Sciatic nerve (tissue), 2 donors: ENCODE measurements at regions not wholly inside any gene's neighbourhood (a gene's known extent, or its start where the extent isn't known, plus 50 kb on each side); places are given as distances from the start of the nearest gene placed in this dataset.
"Not testable (repeated sequence)": the region's sequence is repeated elsewhere in the genome, so short reads cannot be mapped to it uniquely, and the experiment has no call there.

ENCODE experiments used
- ATAC-seq: fragments of 200-7000 bp; cut with Tn5 transposase; one replicate; pipeline ENCODE4 v1.9.1; 2020; ENCODE audit warnings: mild to moderate bottlenecking, moderate library complexity
- DNase-seq: peaks from one replicate; pipeline ENCODE4 v3.0.0-alpha.2; 2020; ENCODE audit warnings: low spot score
- intact Hi-C: fragments of 100-400 bp; cut with DNase I; formaldehyde crosslinking; loops from one replicate; pipeline ENCODE4 v1.14.2; 2022
- donor health status: DM: no; HTN: no; CAD: no.
- donor health status: DM: no; HTN: no; CAD: no.

DNA sequence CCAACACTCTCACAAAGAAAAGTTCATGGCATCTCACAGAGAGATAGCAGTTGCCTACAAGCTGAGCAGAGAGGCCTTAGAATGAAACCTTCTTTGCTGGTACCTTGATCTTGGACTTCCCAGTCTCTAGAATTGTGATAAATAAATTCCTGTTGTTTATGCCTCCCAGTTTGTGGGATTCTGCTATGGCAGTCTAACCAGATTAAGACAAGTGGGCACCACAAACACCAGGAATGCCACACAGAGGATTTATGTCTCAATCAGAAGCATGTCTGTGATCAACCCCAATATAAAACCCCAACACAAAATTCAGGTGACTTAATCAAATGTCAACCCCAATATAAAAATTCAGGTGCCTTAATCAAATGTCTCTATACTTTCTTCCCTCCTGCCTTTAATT lies 581.3 kb downstream of the XPNPEP1 start:
- DNase-seq (no peak), ATAC-seq (no peak)
- intact Hi-C loops: no loop called here

DNA sequence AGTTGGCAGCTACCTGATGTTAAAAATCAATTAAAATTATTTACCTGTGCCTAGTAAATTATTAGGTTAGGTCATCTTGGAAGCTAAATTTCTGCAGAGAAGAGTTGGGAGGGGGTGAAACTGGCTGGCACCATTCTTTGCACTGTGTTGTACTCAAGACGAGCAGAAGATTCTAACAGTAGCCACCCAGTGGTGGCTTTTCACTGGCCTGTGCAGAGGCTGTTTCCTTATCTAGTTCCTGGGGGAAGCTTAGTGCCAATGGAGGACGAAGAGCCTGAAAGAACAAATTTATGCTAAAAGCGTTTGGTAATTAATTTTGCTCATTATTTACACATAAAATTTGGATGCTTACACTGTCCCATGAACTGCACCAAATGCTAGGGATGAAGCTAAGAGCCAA lies 595.3 kb downstream of the XPNPEP1 start:
- ATAC-seq (no peak), DNase-seq (no peak)
- intact Hi-C loops: no loop called here

DNA sequence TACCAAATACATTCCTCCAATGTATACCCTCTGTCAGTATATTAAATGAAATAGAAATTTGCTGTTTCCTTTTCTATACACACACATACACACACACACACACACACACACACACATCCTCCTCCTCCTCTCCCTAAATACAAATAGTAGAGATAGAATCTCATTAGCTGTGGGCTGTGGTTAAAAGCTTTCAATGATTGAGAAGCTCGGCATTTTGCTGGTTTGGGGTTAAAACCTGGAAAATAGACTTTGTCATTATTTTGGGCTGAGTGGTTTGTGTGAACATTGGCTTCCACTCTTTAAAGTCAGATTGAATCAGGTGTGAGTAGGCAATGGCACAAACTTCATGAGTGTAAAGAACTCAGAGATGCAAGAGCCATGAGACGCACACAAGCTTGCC lies 596.0 kb downstream of the XPNPEP1 start:
- ATAC-seq: no peak
- DNase-seq: no peak
- intact Hi-C loops: no loop called here

DNA sequence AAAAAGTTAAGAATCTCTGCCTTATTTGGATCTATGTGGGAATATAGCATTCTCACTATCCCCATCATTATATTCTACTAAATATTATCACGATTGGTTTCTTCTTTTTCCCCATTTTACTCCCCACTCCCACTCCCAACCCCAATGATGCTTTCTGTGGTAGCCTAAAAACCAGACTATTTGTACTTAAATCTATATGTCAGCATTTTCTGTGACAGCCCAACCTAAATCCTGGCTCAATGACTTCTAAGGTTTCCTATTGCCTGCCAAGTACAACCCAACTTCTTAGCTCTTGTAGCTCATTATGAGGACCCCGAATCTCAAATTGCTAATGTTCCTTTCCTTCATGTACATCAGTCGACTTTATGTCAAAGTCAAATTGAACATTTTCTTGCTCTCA lies 598.6 kb downstream of the XPNPEP1 start:
- DNase-seq (no peak), ATAC-seq (no peak)
- intact Hi-C loops: no loop called here

DNA sequence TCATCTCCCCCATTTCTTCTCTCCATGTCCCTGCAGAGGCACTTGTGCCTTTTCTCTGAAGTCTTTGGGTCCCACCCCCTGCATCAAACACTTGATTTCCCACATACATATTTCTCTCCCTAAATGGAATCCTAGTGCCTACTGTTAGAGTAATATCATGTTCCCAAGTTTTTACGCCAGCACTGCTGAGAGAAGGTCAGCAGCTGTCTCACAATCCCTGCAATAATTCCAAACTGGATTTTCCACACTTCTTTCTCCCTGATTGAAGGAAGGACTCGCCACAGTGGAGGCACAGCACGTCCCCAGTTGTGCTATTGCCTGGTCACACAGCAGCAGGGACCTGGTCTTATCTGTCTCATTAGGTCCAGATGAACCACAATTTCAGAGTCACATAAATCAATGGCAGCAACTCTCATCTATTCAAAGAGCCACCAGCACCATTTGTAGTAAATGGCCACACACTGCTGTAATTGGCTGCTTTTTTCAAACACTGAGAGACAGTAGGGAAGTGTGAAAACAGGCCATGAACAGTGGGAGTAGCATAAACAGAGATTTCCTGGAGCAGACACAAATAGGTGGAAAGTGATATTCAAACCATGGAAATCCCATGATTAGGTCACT lies 605.5 kb downstream of the XPNPEP1 start:
- intact Hi-C loops: no loop called here
- DNase-seq: no peak
- no peak for ATAC-seq

DNA sequence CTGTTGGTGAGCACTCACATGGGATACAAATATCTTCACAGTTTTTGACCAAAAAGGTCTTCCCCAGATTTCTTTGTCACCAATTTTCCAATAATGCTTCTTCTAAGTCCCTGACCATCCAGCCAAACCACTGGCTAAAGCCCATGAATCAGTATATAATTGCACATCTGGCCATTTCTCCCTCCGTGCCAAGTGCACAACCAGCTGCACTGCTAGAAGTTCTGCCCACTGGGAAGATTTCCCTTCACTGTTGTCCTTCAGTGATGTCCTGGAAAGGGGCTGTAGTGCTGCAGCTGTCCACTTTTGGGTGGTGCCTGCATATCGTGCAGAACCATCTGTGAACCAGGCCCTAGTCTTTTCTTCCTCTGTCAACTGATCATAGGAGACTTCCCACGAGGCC lies 609.3 kb downstream of the XPNPEP1 start:
- DNase-seq, ATAC-seq: not testable (repeated sequence)
- intact Hi-C loops: loop anchor here (5.0 kb wide), 1 partner anchor 1967 kb away; no protein-coding TSS in a partner anchor

DNA sequence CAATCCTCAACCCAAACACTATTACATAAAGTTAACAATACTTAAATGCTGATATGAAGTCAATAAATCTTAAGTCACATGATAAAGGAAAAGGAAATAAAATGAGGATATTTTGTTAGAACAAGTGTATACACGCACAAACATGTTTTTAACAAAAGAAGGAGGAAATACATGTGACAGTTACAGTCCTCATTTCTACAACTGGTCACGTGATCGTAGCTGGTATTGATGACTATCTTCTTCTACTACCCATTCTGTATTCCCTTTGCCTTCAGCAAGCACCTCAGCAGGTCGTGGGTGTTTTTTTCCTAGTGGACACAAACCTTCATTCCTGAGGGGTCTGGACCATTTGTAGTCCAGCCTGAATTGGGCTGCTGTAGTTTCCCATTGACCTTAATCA lies 610.8 kb downstream of the XPNPEP1 start:
- not testable (repeated sequence) for ATAC-seq
- intact Hi-C loops: loop anchor here (5.0 kb wide), 1 partner anchor 1965 kb away; no protein-coding TSS in a partner anchor

DNA sequence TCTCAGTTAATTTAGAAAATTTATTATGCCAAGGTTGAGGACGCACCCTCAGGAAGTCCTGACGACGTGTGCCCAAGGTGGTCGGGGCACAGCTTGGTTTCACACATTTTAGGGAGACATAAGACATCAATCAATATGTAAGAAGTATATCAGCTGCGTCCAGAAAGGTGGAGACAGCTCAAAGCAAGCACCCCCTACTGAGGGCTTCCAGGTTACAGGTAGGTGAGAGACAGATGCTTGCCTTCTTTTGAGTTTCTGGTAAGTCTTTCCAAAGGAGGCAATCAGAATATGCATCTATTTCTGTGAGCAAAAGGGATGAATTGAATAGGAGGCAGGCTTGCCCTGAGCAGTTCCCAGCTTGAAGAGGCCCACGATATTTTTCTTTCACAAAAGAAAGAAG lies 614.3 kb downstream of the XPNPEP1 start:
- intact Hi-C loops: no loop called here
- no peak for DNase-seq
- ATAC-seq: no peak

More for the DNA sequence above, 610.8 kb downstream of the XPNPEP1 start:
- not testable (repeated sequence) for DNase-seq

DNA sequence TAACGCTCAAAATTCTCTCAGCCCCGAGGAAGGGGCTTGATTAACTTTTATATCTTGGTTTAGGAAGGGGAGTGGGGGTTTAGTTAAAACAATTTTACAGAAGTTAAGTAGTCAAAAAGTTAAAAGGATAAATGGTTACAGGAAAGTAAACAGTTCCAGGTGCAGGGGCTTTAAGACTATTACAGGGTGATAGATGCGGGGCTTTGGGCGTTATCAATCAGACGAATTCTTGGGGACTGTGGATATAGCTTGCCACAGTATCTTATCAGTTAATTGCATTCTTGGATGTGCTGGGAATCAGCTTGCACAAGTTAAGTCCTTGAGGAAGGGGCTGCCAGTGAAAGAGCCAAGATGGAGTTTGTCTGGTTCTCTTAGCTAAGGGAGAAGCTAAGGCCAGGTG lies 616.2 kb downstream of the XPNPEP1 start:
- ATAC-seq, DNase-seq, intact Hi-C loops: not testable (repeated sequence)

DNA sequence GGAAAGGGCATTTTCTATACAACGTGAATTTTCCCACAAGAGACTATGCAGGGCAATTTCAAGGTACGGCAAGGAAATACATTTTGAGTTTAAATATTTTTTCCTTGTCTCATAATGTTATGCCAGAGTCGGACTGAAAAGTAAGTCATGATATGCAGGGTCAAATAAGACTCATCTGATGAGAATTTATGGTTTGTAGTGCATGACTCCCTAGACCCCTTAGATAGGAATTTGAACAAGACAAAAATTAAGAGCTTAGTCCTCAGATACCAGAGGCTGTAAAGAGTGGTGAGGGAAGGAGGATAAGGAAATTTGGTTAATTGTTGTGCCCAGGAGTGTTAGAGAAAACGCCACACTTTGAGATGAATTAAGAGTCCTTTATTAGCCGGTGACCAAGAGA lies 616.6 kb downstream of the XPNPEP1 start:
- intact Hi-C loops: no loop called here
- DNase-seq: no peak

DNA sequence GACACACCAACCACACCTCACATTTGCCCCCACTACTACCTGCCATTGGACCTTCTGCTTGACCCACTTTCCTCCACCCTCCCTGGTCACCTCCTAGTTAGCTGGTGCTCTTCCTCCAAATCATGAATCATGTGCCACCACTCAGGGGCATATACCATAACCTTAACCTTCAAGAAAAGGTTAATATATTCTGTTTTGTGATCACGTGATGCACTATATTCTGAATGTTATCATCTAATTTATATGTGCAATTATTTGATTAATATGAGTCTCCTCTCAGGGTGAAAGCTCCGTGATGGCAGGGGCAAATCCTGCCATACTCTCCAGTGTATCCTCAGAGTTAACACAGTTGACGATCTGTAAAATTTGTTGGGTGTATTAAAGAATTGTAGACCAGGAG lies 635.5 kb downstream of the XPNPEP1 start:
- ATAC-seq (no peak), DNase-seq (no peak)
- intact Hi-C loops: no loop called here

More for the DNA sequence above, 616.6 kb downstream of the XPNPEP1 start:
- no peak for ATAC-seq

DNA sequence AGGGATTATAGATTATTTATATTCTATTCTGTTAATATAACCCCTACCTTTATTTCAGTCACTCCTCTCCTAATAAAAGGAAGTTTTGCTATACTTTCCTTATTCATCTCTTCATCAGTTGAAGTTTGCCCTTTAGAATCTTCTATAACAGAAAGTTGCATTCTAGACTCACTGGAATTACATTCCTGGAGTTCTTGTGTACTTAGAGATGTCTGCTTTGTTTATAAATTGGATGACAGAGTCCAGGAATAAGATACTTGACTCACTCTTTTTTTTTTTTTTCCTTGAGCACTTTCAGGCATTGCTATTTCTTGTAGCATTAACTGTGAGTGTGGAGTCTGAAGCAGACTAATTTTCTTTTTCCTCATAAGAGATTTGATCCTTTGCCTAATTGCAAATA lies 640.8 kb downstream of the XPNPEP1 start:
- intact Hi-C loops: no loop called here
- no peak for DNase-seq
- ATAC-seq: no peak

DNA sequence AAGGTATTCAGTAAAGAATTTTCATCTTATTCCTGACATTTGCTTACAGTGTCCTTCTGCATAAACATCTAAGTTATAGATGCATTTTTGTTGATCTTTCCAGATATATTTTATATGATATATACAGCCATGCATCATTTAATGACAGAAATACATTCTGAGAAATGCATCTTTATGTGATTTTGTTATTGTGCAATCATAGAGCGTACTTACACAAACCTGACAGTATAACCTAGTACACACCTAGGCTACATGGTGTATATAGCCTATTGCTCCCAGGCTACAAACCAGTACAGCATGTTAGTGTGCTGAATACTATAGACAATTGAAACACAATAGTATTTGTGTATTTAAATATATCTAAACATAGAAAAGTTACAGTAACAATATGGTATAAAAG lies 642.0 kb downstream of the XPNPEP1 start:
- ATAC-seq (no peak), DNase-seq (no peak)
- intact Hi-C loops: no loop called here

DNA sequence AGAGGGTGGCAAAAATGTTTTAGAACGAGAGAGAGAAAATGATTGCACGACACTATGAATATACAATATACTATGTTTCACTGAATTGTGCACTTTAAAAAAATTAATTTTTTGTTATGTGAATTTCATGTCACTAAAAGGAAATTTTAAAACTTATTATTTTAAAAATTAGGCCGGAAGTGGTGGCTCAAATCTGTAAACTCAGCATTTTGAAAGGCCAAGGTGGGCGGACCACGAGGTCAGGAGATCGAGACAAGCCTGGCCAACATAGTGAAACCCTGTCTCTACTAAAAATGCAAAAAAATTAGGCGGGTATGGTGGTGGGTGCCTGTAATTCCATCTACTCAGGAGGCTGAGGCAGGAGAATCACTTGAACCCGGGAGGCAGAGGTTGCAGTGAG lies 642.5 kb downstream of the XPNPEP1 start:
- ATAC-seq (no peak), DNase-seq (no peak)
- intact Hi-C loops: no loop called here

DNA sequence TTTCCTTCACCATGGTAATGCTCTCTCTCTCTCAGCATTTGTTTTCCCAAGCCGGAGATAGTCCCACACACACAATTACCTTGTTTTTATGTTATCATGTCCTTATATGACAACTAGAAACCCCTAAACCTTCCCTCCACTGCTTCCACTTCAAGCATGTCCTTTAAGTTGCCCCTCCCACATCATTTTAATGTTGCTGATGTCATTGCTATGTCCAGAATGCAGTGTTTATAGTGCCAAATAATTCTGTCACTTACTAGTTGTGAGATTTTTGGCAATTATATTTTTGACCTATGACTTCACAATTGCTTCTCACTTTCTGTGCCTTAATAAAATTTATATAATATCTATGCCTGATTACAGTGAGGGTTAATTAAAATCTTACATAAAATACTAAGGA lies 645.9 kb downstream of the XPNPEP1 start:
- intact Hi-C loops: no loop called here
- ATAC-seq: no peak
- DNase-seq: no peak

DNA sequence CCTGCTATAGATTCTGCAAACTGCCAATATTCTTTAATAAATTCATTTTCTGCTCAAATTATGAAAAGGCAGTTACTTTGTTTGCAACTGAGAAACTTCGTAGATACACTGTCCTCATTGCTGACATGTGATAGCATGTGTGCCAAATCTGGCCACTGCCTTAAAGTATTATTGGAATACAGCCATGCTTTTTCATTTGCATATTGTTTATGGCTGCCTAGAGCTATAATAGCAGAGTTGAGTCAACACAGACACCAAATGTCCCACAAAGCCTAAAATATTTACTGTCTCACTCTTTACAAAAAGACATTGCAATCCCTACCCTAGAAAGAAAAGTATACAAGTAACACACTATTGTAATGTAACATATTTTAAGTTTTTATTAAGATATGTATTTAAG lies 647.4 kb downstream of the XPNPEP1 start:
- intact Hi-C loops: no loop called here
- ATAC-seq (no peak), DNase-seq (no peak)

DNA sequence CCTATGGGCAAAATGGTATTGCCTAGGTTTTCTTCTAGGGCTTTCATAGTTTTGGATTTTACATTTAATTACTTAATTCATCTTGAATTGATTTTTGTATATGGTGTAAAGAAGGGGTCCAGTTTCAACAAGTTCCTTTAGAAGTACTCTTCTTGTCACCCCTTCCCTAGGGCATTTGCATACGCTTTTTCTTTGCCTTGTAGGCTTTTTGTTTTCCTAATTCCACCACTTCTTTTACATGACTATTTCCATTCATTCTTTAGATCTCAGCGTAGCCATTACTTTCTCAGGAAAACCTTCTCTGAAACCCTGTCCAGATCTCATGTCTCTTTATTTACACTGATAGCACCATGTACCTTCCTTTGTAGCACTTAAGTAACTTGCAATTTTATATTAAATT lies 648.6 kb downstream of the XPNPEP1 start:
- ATAC-seq (no peak), DNase-seq (no peak)
- intact Hi-C loops: no loop called here

DNA sequence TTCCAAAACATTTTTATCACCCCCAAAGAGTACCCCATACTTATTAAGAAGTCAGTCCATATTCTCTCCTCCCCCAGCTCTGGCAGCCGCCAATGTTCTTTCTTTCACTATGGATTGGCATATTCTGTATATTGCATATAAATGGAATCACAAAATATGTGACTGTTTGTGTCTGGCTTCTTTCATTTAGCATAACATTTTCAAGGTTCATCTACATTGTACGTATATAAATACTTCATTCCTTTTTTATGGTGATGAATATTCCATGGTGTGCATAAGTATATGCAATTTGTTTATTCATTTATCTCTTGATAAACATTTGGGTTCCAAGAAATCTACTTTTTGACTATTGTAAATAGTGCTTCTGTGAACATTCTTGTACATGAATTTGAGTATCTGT lies 653.1 kb downstream of the XPNPEP1 start:
- intact Hi-C loops: no loop called here
- DNase-seq (no peak), ATAC-seq (no peak)

DNA sequence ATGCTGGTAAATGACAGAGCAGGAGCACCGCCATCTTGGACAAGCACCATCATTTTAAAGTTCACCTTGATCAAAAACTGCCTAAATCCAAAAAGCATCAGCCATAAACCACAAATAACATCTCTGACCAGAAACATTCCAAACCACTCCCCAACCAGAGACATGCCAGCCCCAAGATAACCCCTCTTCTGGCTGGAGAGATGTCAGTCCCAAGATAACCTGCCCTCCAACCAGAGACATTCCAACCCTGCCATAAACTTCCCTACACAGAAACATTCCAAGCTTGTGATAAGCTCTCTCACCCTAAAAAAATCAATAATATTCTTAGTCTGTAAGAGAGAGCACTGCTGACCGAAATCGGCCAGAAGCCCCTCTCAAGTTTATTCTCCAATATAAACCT lies 659.3 kb downstream of the XPNPEP1 start:
- ATAC-seq: no peak
- no peak for DNase-seq
- intact Hi-C loops: no loop called here

DNA sequence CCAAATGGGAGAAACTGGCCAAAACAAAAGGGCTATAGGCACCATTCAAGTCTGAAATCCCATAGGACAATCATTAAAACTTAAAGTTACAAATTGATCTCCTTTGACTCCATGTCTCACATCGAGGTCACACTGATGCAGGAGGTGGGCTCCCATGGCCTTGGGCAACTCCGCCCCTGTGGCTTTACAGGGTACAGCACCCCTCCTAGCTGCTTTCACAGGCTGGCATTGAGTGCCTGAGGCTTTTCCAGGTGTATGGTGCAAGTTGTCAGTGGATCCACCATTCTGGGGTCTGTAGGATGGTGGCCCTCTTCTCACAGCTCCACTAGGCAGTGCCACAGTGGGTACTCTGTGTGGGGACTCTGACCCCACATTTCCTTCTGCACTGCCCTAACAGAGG lies 662.1 kb downstream of the XPNPEP1 start:
- ATAC-seq (no peak), DNase-seq (no peak)
- intact Hi-C loops: no loop called here

DNA sequence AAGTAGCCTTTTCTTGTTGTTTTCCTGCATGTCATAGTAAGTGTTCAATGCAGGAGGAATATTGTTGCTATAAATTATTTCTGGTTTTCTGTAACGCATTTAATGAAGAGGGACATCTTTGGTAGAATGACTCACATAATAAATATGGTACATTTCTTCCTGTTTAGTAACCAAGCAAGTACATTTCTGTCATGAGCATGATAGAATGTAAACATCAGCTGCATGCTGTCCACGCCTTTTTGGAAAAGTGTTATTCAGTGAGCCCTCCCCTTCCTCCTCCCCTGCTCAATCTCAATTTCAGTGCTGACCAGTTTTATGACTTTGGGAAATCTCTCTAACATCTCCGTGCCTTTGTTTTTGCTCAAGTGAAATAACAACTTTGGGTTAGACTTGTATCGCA lies 664.0 kb downstream of the XPNPEP1 start:
- ATAC-seq (no peak), DNase-seq (no peak)
- intact Hi-C loops: no loop called here

DNA sequence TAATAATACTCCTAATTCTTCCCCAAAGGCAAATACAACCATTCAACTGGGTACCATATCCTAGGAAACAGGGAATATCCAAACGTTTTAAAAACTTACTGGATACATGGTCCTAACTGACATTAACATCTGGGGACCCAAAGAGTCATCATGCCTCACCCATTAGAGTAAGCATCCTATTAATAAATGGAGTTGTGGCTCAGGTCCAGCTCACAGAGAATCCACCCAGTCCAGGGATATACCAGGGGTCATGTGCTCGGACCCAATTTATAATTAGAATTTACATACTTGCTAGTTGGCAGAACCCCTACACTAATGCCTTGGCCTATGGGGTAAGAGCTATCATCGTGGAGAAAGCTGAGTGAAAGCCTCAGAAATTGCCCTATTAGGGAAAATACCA lies 670.0 kb downstream of the XPNPEP1 start:
- ATAC-seq (no peak), DNase-seq (no peak)
- intact Hi-C loops: no loop called here
